ENCODE measurements at regions not wholly inside any gene's neighbourhood (a gene's known extent, or its start where the extent isn't known, plus 50 kb on each side); places are given as distances from the start of the nearest gene placed in this dataset.
"Not testable (repeated sequence)": the region's sequence is repeated elsewhere in the genome, so short reads cannot be mapped to it uniquely, and the experiment has no call there.

DNA sequence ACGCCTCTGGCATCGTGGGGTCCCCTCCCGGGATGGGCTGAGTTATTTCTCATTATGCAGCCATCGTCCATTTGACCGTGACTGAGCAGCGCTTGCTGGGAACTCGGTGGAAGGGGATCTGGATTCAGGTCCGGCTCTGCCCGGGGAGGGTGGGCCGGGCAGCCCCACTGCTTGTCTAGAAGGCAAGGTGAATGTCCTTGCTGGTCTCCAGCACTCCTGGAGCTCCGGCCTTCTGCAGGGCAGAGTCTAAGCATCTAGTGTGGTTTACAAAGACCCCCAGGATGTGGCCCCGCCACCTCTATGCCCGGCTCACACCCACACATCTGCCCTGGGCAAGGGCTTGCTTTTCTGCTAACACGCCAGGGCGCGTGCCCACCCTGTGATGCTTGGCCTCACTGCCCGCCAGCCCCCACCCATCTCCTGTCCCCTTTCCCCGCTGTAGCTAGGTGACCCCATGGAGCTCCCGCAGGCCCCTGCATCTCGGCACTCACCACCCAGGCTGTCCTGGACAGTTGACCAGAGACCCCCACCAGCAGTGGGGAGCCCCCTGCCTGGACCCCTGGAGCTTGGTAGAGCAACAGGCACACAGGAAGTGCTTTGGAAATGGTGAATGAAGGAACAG is 151.0 kb upstream of the CHST15 start:
- Histone ChIP-seq H3K9ac (ENCODE audit: insufficient read depth in 1 of 2, low read length in 2 of 2) (no peak overlapping the region), H3K27me3 (ENCODE audit: control insufficient read depth in 3 of 3, insufficient read depth in 3 of 3, low read length in 2 of 3) (no peaks in the 10 kb centered on the region), H3K4me3 (no peak overlapping the region), H3K27ac (ENCODE audit: low read depth in 1 of 2, low read length in 1 of 2) (no peak overlapping the region), H3K4me1 (ENCODE audit: control insufficient read depth in 5 of 5, insufficient read depth in 5 of 5, low read length in 5 of 5) (no peaks in the 10 kb centered on the region), H3K9me3 (ENCODE audit: control insufficient read depth in 4 of 4, insufficient read depth in 3 of 4, low read length in 3 of 4) (peaks cover 0 to 3% (median 0%) of the 10 kb centered on the region in 4 donors), H3K36me3 (ENCODE audit: control insufficient read depth in 4 of 4, insufficient read depth in 4 of 4, low read length in 4 of 4) (no peaks in the 10 kb centered on the region)
- TF ChIP-seq, protein P1, sequence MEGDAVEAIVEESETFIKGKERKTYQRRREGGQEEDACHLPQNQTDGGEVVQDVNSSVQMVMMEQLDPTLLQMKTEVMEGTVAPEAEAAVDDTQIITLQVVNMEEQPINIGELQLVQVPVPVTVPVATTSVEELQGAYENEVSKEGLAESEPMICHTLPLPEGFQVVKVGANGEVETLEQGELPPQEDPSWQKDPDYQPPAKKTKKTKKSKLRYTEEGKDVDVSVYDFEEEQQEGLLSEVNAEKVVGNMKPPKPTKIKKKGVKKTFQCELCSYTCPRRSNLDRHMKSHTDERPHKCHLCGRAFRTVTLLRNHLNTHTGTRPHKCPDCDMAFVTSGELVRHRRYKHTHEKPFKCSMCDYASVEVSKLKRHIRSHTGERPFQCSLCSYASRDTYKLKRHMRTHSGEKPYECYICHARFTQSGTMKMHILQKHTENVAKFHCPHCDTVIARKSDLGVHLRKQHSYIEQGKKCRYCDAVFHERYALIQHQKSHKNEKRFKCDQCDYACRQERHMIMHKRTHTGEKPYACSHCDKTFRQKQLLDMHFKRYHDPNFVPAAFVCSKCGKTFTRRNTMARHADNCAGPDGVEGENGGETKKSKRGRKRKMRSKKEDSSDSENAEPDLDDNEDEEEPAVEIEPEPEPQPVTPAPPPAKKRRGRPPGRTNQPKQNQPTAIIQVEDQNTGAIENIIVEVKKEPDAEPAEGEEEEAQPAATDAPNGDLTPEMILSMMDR (IDR thresholded peaks at IDR 0.05; ENCODE audit: control extremely low read depth, extremely low read depth), result no peak
- ATAC-seq (ENCODE audit: insufficient read depth, low FRiP score) (no peak), DNase-seq (no peak)
- 93 to 97% methylated on average over 20 of the region's 20 CpGs for WGBS, 2 donors

DNA sequence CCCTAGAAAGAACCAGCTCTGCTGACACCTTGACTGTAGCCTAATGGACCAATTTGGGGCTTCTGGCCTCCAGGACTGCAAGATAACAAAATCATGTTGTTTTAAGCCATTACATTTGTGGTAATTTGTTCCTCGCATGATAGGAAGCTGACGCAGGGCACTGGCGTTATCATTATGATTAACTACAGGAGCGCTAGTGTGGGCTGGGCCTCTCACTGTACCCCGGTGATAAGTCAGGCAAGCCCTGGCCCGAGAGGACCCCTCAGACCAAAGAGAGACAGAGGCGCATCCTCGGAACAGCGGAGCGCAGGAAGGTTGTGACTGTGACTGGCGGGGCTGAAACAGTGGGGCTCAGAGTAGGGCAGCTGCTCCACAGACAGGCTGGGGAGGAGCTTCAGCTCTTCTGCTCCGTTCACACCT is 150.3 kb upstream of the CHST15 start:
- TF ChIP-seq, protein P1 (IDR thresholded peaks at IDR 0.05; ENCODE audit: control extremely low read depth, extremely low read depth), result no peak
- ATAC-seq (ENCODE audit: insufficient read depth, low FRiP score) (no peak), DNase-seq (no peak)
- Histone ChIP-seq H3K27ac (ENCODE audit: low read depth in 1 of 2, low read length in 1 of 2) (no peak overlapping the region), H3K4me1 (ENCODE audit: control insufficient read depth in 5 of 5, insufficient read depth in 5 of 5, low read length in 5 of 5) (no peaks in the 10 kb centered on the region), H3K9ac (ENCODE audit: insufficient read depth in 1 of 2, low read length in 2 of 2) (no peak overlapping the region), H3K9me3 (ENCODE audit: control insufficient read depth in 4 of 4, insufficient read depth in 3 of 4, low read length in 3 of 4) (peaks cover 0 to 3% (median 0%) of the 10 kb centered on the region in 4 donors), H3K27me3 (ENCODE audit: control insufficient read depth in 3 of 3, insufficient read depth in 3 of 3, low read length in 2 of 3) (no peaks in the 10 kb centered on the region), H3K4me3 (no peak overlapping the region), H3K36me3 (ENCODE audit: control insufficient read depth in 4 of 4, insufficient read depth in 4 of 4, low read length in 4 of 4) (no peaks in the 10 kb centered on the region)
- WGBS, 2 donors, result 80% methylated on average over 12 of the region's 12 CpGs

GRCh38 chr10:124242791-124243190 is 149.4 kb upstream of the CHST15 start:
- DNase-seq, result no peak
- Histone ChIP-seq H3K27ac (ENCODE audit: low read depth in 1 of 2, low read length in 1 of 2) (no peak overlapping the region), H3K4me3 (no peak overlapping the region), H3K36me3 (ENCODE audit: control insufficient read depth in 4 of 4, insufficient read depth in 4 of 4, low read length in 4 of 4) (no peaks in the 10 kb centered on the region), H3K9ac (ENCODE audit: insufficient read depth in 1 of 2, low read length in 2 of 2) (no peak overlapping the region), H3K9me3 (ENCODE audit: control insufficient read depth in 4 of 4, insufficient read depth in 3 of 4, low read length in 3 of 4) (peaks cover 0 to 2% (median 0%) of the 10 kb centered on the region in 4 donors), H3K27me3 (ENCODE audit: control insufficient read depth in 3 of 3, insufficient read depth in 3 of 3, low read length in 2 of 3) (no peaks in the 10 kb centered on the region), H3K4me1 (ENCODE audit: control insufficient read depth in 5 of 5, insufficient read depth in 5 of 5, low read length in 5 of 5) (no peaks in the 10 kb centered on the region)
- TF ChIP-seq, protein P1 (IDR thresholded peaks at IDR 0.05; ENCODE audit: control extremely low read depth, extremely low read depth), result no peak
- 89 to 94% methylated on average over 8 of the region's 8 CpGs for WGBS, 2 donors
- ATAC-seq (ENCODE audit: insufficient read depth, low FRiP score), result no peak

- no peaks in the 10 kb centered on the region for H3K27me3 ChIP-seq (ENCODE audit: control insufficient read depth in 3 of 3, insufficient read depth in 3 of 3, low read length in 2 of 3)
- DNase-seq (no peak), ATAC-seq (ENCODE audit: insufficient read depth, low FRiP score) (no peak)
- no peak overlapping the region for H3K9ac ChIP-seq (ENCODE audit: insufficient read depth in 1 of 2, low read length in 2 of 2)
- TF ChIP-seq, protein P1 (IDR thresholded peaks at IDR 0.05; ENCODE audit: control extremely low read depth, extremely low read depth), result no peak
- no peak overlapping the region for H3K27ac ChIP-seq (ENCODE audit: low read depth in 1 of 2, low read length in 1 of 2)
- 90 to 91% methylated on average over 7 of the region's 7 CpGs for WGBS, 2 donors
- H3K9me3 ChIP-seq (ENCODE audit: control insufficient read depth in 4 of 4, insufficient read depth in 3 of 4, low read length in 3 of 4), result peaks cover 0 to 2% (median 0%) of the 10 kb centered on the region in 4 donors
- H3K4me1 ChIP-seq (ENCODE audit: control insufficient read depth in 5 of 5, insufficient read depth in 5 of 5, low read length in 5 of 5), result no peaks in the 10 kb centered on the region
- no peaks in the 10 kb centered on the region for H3K36me3 ChIP-seq (ENCODE audit: control insufficient read depth in 4 of 4, insufficient read depth in 4 of 4, low read length in 4 of 4)
- H3K4me3 ChIP-seq, result no peak overlapping the region
Observed at GRCh38 chr10:124242365-124242764, 149.0 kb upstream of the CHST15 start.

DNA sequence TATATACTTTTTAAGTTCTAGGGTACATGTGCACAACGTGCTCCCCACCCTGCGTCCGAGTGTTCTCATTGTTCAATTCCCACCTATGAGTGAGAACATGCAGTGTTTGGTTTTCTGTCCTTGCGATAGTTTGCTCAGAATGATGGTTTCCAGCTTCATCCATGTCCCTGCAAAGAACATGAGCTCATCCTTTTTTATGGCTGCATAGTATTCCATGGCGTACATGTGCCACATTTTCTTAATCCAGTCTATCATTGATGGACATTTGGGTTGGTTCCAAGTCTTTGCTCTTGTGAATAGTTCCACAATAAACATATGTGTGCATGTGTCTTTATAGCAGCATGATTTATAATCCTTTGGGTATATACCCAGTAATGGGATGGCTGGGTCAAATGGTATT is 148.1 kb upstream of the CHST15 start:
- not testable (repeated sequence) for H3K9ac ChIP-seq (ENCODE audit: insufficient read depth in 1 of 2, low read length in 2 of 2); H3K36me3 ChIP-seq (ENCODE audit: control insufficient read depth in 4 of 4, insufficient read depth in 4 of 4, low read length in 4 of 4); DNase-seq; H3K4me3 ChIP-seq; H3K4me1 ChIP-seq (ENCODE audit: control insufficient read depth in 5 of 5, insufficient read depth in 5 of 5, low read length in 5 of 5); H3K27ac ChIP-seq (ENCODE audit: low read depth in 1 of 2, low read length in 1 of 2); H3K27me3 ChIP-seq (ENCODE audit: control insufficient read depth in 3 of 3, insufficient read depth in 3 of 3, low read length in 2 of 3); ATAC-seq (ENCODE audit: insufficient read depth, low FRiP score); H3K9me3 ChIP-seq (ENCODE audit: control insufficient read depth in 4 of 4, insufficient read depth in 3 of 4, low read length in 3 of 4)
- WGBS, 2 donors, result 96% methylated on average over 5 of the region's 5 CpGs

Data from lung (tissue), 11 donors.